ENCODE measurements at regions not wholly inside any gene's neighbourhood (a gene's known extent, or its start where the extent isn't known, plus 50 kb on each side); places are given as distances from the start of the nearest gene placed in this dataset.

DNA sequence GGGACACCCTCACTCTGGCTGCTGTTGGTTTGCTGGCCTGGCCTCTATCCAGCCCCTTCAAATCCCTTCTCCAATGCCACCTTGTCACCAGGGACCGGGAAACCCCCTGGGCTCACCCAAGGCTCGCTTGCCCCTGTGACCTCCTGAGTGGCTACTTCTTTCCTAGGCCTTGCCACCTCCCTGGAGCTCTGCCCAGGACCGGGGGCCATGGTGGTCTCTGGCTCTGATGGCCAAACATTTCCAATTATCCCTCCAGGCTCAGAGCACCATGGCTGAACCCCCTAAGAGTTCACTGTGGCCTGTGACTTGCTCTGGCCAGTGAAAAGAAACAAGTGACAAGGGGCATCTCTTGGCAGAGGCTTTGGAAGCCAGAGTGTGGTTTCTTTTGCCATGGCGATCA lies 237.6 kb downstream of the TFCP2L1 start (continued):
- TF ChIP-seq, protein P1, sequence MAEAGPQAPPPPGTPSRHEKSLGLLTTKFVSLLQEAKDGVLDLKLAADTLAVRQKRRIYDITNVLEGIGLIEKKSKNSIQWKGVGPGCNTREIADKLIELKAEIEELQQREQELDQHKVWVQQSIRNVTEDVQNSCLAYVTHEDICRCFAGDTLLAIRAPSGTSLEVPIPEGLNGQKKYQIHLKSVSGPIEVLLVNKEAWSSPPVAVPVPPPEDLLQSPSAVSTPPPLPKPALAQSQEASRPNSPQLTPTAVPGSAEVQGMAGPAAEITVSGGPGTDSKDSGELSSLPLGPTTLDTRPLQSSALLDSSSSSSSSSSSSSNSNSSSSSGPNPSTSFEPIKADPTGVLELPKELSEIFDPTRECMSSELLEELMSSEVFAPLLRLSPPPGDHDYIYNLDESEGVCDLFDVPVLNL (CRISPR knock-in tag; IDR thresholded peaks at IDR 0.05; ENCODE audit: borderline replicate concordance, low read depth): no peak
- TF ChIP-seq, protein P2, sequence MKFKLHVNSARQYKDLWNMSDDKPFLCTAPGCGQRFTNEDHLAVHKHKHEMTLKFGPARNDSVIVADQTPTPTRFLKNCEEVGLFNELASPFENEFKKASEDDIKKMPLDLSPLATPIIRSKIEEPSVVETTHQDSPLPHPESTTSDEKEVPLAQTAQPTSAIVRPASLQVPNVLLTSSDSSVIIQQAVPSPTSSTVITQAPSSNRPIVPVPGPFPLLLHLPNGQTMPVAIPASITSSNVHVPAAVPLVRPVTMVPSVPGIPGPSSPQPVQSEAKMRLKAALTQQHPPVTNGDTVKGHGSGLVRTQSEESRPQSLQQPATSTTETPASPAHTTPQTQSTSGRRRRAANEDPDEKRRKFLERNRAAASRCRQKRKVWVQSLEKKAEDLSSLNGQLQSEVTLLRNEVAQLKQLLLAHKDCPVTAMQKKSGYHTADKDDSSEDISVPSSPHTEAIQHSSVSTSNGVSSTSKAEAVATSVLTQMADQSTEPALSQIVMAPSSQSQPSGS (CRISPR knock-in tag; IDR thresholded peaks at IDR 0.05; ENCODE audit: borderline replicate concordance, low read depth): no peak
- TF ChIP-seq MXD4 (CRISPR knock-in tag; IDR thresholded peaks at IDR 0.05; ENCODE audit: borderline replicate concordance): no peak
- TF ChIP-seq, protein P3, sequence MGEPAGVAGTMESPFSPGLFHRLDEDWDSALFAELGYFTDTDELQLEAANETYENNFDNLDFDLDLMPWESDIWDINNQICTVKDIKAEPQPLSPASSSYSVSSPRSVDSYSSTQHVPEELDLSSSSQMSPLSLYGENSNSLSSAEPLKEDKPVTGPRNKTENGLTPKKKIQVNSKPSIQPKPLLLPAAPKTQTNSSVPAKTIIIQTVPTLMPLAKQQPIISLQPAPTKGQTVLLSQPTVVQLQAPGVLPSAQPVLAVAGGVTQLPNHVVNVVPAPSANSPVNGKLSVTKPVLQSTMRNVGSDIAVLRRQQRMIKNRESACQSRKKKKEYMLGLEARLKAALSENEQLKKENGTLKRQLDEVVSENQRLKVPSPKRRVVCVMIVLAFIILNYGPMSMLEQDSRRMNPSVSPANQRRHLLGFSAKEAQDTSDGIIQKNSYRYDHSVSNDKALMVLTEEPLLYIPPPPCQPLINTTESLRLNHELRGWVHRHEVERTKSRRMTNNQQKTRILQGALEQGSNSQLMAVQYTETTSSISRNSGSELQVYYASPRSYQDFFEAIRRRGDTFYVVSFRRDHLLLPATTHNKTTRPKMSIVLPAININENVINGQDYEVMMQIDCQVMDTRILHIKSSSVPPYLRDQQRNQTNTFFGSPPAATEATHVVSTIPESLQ (CRISPR knock-in tag; IDR thresholded peaks at IDR 0.05): no peak

DNA sequence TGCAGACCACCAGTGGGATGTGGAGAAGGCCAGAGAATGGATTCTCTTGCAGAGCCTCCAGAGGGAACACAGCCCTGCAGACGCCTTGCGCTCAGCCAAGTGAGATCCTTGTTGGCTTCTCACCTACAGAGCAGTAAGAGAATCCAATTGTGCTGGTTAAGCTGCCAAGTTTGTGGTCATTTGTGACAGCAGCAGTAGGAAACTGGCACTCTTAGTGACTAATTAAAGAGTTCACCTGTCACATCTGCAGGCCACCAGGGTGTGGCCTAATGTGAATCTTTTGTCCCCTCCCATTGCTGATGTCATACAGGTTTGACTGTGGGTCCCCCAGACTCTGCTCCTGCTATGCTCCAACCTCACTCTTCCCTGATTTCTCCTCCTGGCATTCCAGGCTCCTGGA lies 235.9 kb downstream of the TFCP2L1 start:
- no peak for DNase-seq (ENCODE audit: low spot score)
- CTCF ChIA-PET: interaction anchor here (1.4 to 2.1 kb wide), 2 partner anchors 46 to 353 kb away, joined by 4 to 7 read pairs; no protein-coding TSS in a partner anchor
- peak; percentile 14; the same call in 1 of the 2 replicates for ATAC-seq
- Mint-ChIP-seq H3K36me3 (no peaks in the 10 kb centered on the region), H3K4me1 (no peaks in the 10 kb centered on the region), H3K27me3 (ENCODE audit: low read depth) (peaks cover 17% of the 10 kb centered on the region), H3K9me3 (peaks cover 16% of the 10 kb centered on the region), H3K4me3 (no peak overlapping the region), H3K27ac (no peak overlapping the region)
- TF ChIP-seq, protein P4, sequence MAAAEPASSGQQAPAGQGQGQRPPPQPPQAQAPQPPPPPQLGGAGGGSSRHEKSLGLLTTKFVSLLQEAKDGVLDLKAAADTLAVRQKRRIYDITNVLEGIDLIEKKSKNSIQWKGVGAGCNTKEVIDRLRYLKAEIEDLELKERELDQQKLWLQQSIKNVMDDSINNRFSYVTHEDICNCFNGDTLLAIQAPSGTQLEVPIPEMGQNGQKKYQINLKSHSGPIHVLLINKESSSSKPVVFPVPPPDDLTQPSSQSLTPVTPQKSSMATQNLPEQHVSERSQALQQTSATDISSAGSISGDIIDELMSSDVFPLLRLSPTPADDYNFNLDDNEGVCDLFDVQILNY (CRISPR knock-in tag; IDR thresholded peaks at IDR 0.05): no peak
- TF ChIP-seq GRHL2 (CRISPR knock-in tag; IDR thresholded peaks at IDR 0.05; ENCODE audit: insufficient replicate concordance, severe bottlenecking) (no peak), ZNF263 (CRISPR knock-in tag; IDR thresholded peaks at IDR 0.05; ENCODE audit: low read depth) (no peak), TEAD4 (CRISPR knock-in tag; IDR thresholded peaks at IDR 0.05) (no peak), NFATC4 (CRISPR knock-in tag; IDR thresholded peaks at IDR 0.05) (no peak), CBFB (CRISPR knock-in tag; IDR thresholded peaks at IDR 0.05; ENCODE audit: low read depth) (no peak), EMX1 (CRISPR knock-in tag; IDR thresholded peaks at IDR 0.05) (no peak), NR1H2 (CRISPR knock-in tag; IDR thresholded peaks at IDR 0.05) (no peak), FOXK1 (CRISPR knock-in tag; IDR thresholded peaks at IDR 0.05) (no peak), NR2C2 (CRISPR knock-in tag; IDR thresholded peaks at IDR 0.05) (no peak), OVOL2 (CRISPR knock-in tag; IDR thresholded peaks at IDR 0.05; ENCODE audit: borderline replicate concordance) (no peak)
- TF ChIP-seq, protein P5, sequence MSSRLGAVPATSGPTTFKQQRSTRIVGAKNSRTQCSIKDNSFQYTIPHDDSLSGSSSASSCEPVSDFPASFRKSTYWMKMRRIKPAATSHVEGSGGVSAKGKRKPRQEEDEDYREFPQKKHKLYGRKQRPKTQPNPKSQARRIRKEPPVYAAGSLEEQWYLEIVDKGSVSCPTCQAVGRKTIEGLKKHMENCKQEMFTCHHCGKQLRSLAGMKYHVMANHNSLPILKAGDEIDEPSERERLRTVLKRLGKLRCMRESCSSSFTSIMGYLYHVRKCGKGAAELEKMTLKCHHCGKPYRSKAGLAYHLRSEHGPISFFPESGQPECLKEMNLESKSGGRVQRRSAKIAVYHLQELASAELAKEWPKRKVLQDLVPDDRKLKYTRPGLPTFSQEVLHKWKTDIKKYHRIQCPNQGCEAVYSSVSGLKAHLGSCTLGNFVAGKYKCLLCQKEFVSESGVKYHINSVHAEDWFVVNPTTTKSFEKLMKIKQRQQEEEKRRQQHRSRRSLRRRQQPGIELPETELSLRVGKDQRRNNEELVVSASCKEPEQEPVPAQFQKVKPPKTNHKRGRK (CRISPR knock-in tag; IDR thresholded peaks at IDR 0.05; ENCODE audit: borderline replicate concordance): no peak
- TF ChIP-seq, protein P6, sequence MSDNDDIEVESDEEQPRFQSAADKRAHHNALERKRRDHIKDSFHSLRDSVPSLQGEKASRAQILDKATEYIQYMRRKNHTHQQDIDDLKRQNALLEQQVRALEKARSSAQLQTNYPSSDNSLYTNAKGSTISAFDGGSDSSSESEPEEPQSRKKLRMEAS (CRISPR knock-in tag; IDR thresholded peaks at IDR 0.05): no peak
- TF ChIP-seq, protein P2 (CRISPR knock-in tag; IDR thresholded peaks at IDR 0.05; ENCODE audit: borderline replicate concordance, low read depth): no peak
- TF ChIP-seq, protein P7, sequence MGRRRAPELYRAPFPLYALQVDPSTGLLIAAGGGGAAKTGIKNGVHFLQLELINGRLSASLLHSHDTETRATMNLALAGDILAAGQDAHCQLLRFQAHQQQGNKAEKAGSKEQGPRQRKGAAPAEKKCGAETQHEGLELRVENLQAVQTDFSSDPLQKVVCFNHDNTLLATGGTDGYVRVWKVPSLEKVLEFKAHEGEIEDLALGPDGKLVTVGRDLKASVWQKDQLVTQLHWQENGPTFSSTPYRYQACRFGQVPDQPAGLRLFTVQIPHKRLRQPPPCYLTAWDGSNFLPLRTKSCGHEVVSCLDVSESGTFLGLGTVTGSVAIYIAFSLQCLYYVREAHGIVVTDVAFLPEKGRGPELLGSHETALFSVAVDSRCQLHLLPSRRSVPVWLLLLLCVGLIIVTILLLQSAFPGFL (CRISPR knock-in tag; IDR thresholded peaks at IDR 0.05; ENCODE audit: borderline replicate concordance): no peak
- TF ChIP-seq, protein P1 (CRISPR knock-in tag; IDR thresholded peaks at IDR 0.05; ENCODE audit: borderline replicate concordance, low read depth): no peak
- POLR2A ChIA-PET: no interaction called here
